Astrocyte (in vitro differentiated cells and primary cell): ENCODE measurements at regions not wholly inside any gene's neighbourhood (a gene's known extent, or its start where the extent isn't known, plus 50 kb on each side); places are given as distances from the start of the nearest gene placed in this dataset.

ENCODE experiments used
- CTCF ChIP-seq: IDR thresholded peaks from 2 replicates; pipeline ENCODE4 v1.5.1; 2011; ENCODE audit warnings: low read depth, mild to moderate bottlenecking, inconsistent platforms, low read length, moderate library complexity; ENCODE audit not compliant: insufficient read depth
- EZH2 ChIP-seq: IDR thresholded peaks from 2 replicates; pipeline ENCODE4 v1.6.1; 2012; ENCODE audit warnings: mild to moderate bottlenecking, low read length, inconsistent platforms; ENCODE audit not compliant: insufficient read depth

DNA sequence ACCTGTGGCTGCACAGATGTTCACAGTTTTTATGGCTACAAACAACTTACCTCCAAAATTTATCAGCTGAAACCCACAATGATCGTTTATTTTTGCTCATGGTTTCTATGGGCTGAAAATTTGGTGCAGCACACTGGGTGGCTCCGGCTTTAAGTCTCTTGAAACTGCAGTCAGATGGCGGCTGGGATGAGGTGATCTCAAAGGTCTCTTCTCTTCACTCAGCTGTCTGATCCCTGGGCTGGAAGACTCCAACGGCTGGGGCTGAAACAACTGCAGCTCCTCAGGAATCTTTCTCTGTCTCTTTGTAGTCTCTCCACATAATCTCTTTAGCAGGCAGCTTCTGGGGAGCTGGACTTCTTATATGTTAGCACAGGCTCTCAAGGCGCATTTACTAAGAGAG lies 117.3 kb upstream of the FAT3 start:
- TF ChIP-seq CTCF (no peak), EZH2 (no peak)
